ENCODE measurements at regions not wholly inside any gene's neighbourhood (a gene's known extent, or its start where the extent isn't known, plus 50 kb on each side); places are given as distances from the start of the nearest gene placed in this dataset.

- DNase-seq (ENCODE audit: low spot score) = no peak
Measured at GRCh38 chr6:40268166-40268565, 319.0 kb downstream of the LRFN2 start.

- no peak for DNase-seq (ENCODE audit: low spot score)
Measured at GRCh38 chr6:40265615-40266014, 321.5 kb downstream of the LRFN2 start.

GRCh38 chr6:40263970-40264369 is 323.2 kb downstream of the LRFN2 start:
- DNase-seq (ENCODE audit: low spot score) = no peak

GRCh38 chr6:40262363-40262762 is 324.8 kb downstream of the LRFN2 start:
- no peak for DNase-seq (ENCODE audit: low spot score)

- DNase-seq (ENCODE audit: low spot score) = no peak
Measured at GRCh38 chr6:40258531-40258930, 324.3 kb upstream of the MOCS1 start.

GRCh38 chr6:40256831-40257230 is 322.6 kb upstream of the MOCS1 start:
- no peak for DNase-seq (ENCODE audit: low spot score)

- DNase-seq (ENCODE audit: low spot score) = no peak
Measured at GRCh38 chr6:40256224-40256623, 322.0 kb upstream of the MOCS1 start.

- no peak for DNase-seq (ENCODE audit: low spot score)
Measured at GRCh38 chr6:40253420-40253819, 319.2 kb upstream of the MOCS1 start.

- DNase-seq (ENCODE audit: low spot score) = no peak
Measured at GRCh38 chr6:40252531-40253258, 318.4 kb upstream of the MOCS1 start.

GRCh38 chr6:40251637-40252300 is 317.5 kb upstream of the MOCS1 start:
- DNase-seq (ENCODE audit: low spot score) = no peak

GRCh38 chr6:40249935-40250334 is 315.7 kb upstream of the MOCS1 start:
- no peak for DNase-seq (ENCODE audit: low spot score)

- DNase-seq (ENCODE audit: low spot score) = no peak
Measured at GRCh38 chr6:40247516-40248115, 313.4 kb upstream of the MOCS1 start.

- DNase-seq (ENCODE audit: low spot score) = no peak
Measured at GRCh38 chr6:40244699-40245098, 310.4 kb upstream of the MOCS1 start.

GRCh38 chr6:40232698-40233097 is 298.4 kb upstream of the MOCS1 start:
- DNase-seq (ENCODE audit: low spot score) = no peak

GRCh38 chr6:40227735-40228134 is 293.5 kb upstream of the MOCS1 start:
- no peak for DNase-seq (ENCODE audit: low spot score)

- DNase-seq (ENCODE audit: low spot score) = no peak
Measured at GRCh38 chr6:40222354-40222753, 288.1 kb upstream of the MOCS1 start.

- DNase-seq (ENCODE audit: low spot score) = no peak
Measured at GRCh38 chr6:40219799-40220198, 285.5 kb upstream of the MOCS1 start.

- DNase-seq (ENCODE audit: low spot score) = no peak
Measured at GRCh38 chr6:40210628-40211056, 276.4 kb upstream of the MOCS1 start.

- no peak for DNase-seq (ENCODE audit: low spot score)
Measured at GRCh38 chr6:40205801-40206200, 271.5 kb upstream of the MOCS1 start.

- DNase-seq (ENCODE audit: low spot score) = no peak
Measured at GRCh38 chr6:40205004-40205403, 270.7 kb upstream of the MOCS1 start.

GRCh38 chr6:40197371-40197770 is 263.1 kb upstream of the MOCS1 start:
- DNase-seq (ENCODE audit: low spot score) = no peak

GRCh38 chr6:40196135-40196518 is 261.9 kb upstream of the MOCS1 start:
- DNase-seq (ENCODE audit: low spot score) = no peak

GRCh38 chr6:40195428-40196134 is 261.3 kb upstream of the MOCS1 start:
- DNase-seq (ENCODE audit: low spot score) = no peak
